Spinal cord (tissue), 9 donors: ENCODE measurements at regions not wholly inside any gene's neighbourhood (a gene's known extent, or its start where the extent isn't known, plus 50 kb on each side); places are given as distances from the start of the nearest gene placed in this dataset.
A peak's percentile ranks its signal among the peaks of the same experiment; 100 is the strongest.
"Not testable (repeated sequence)": the region's sequence is repeated elsewhere in the genome, so short reads cannot be mapped to it uniquely, and the experiment has no call there.

Experiments used
- DNase-seq, 6 donors: peaks; one replicate each; pipeline versions ENCODE4 v3.0.0 to v3.0.0-alpha.2; 2013 to 2015; ENCODE audit warnings: low spot score in 6 of 6, low read depth in 4 of 6
- H3K27ac ChIP-seq: one replicate; pipeline ENCODE4 v1.5.1; 2013; ENCODE audit warnings: low read depth, low read length, control low read depth
- H3K27me3 ChIP-seq: one replicate; pipeline ENCODE4 v1.6.1; 2013; ENCODE audit warnings: low read length; ENCODE audit not compliant: control insufficient read depth, insufficient read depth
- H3K36me3 ChIP-seq: one replicate; pipeline ENCODE4 v1.6.1; 2013; ENCODE audit warnings: low read length; ENCODE audit not compliant: control insufficient read depth, insufficient read depth
- H3K4me1 ChIP-seq: one replicate; pipeline ENCODE4 v1.6.1; 2013; ENCODE audit warnings: low read length; ENCODE audit not compliant: control insufficient read depth, insufficient read depth
- H3K4me3 ChIP-seq: one replicate; pipeline ENCODE4 v1.5.1; 2013; ENCODE audit warnings: low read depth, low read length, control low read depth
- H3K9me3 ChIP-seq: one replicate; pipeline ENCODE4 v1.6.1; 2013; ENCODE audit warnings: low read length; ENCODE audit not compliant: control insufficient read depth, insufficient read depth
- WGBS: methylation state at CpG from one replicate; pipeline ENCODE4 v1.1.5; 2013; ENCODE audit warnings: missing lambda C conversion rate; ENCODE audit not compliant: insufficient coverage; 5-methylcytosine and 5-hydroxymethylcytosine counted together
- donor health status: healthy.

- Histone ChIP-seq H3K9me3 (no peaks in the 10 kb centered on the region), H3K36me3 (no peaks in the 10 kb centered on the region), H3K4me1 (no peaks in the 10 kb centered on the region), H3K27ac (no peak overlapping the region), H3K4me3 (no peak overlapping the region), H3K27me3 (no peaks in the 10 kb centered on the region)
- 85% methylated on average over 3 of the region's 4 CpGs for WGBS
- DNase-seq: no peak
Observed at GRCh38 chr18:5704847-5705246, 161.1 kb upstream of the EPB41L3 start.

GRCh38 chr18:5702016-5702415 is 158.2 kb upstream of the EPB41L3 start:
- H3K4me1 ChIP-seq, H3K36me3 ChIP-seq, H3K27ac ChIP-seq, H3K27me3 ChIP-seq, DNase-seq, H3K9me3 ChIP-seq, H3K4me3 ChIP-seq: not testable (repeated sequence)
- WGBS: 93% methylated on average over 1 of the region's 7 CpGs

- Histone ChIP-seq H3K36me3 (no peaks in the 10 kb centered on the region), H3K27ac (no peak overlapping the region), H3K27me3 (no peaks in the 10 kb centered on the region), H3K4me3 (no peak overlapping the region), H3K4me1 (no peaks in the 10 kb centered on the region), H3K9me3 (no peaks in the 10 kb centered on the region)
- DNase-seq: peak in 1 of 6 donors; percentile 27
- WGBS: 40% methylated on average over 5 of the region's 6 CpGs
Observed at GRCh38 chr18:5693699-5694294, 150.0 kb upstream of the EPB41L3 start.

- H3K4me1 ChIP-seq: no peaks in the 10 kb centered on the region
- H3K9me3 ChIP-seq: no peaks in the 10 kb centered on the region
- H3K36me3 ChIP-seq: no peaks in the 10 kb centered on the region
- H3K4me3 ChIP-seq: no peak overlapping the region
- no peak for DNase-seq
- H3K27me3 ChIP-seq: no peaks in the 10 kb centered on the region
- 27% methylated on average over 3 of the region's 3 CpGs for WGBS
- H3K27ac ChIP-seq: no peak overlapping the region
Observed at GRCh38 chr18:5678779-5679406, 135.1 kb upstream of the EPB41L3 start.

- Histone ChIP-seq H3K9me3 (no peaks in the 10 kb centered on the region), H3K36me3 (no peaks in the 10 kb centered on the region), H3K4me3 (no peak overlapping the region), H3K4me1 (no peaks in the 10 kb centered on the region), H3K27me3 (no peaks in the 10 kb centered on the region), H3K27ac (no peak overlapping the region)
- WGBS: 55% methylated on average over 2 of the region's 3 CpGs
- peak in 1 of 6 donors; percentile 46 for DNase-seq
Observed at GRCh38 chr18:5678278-5678677, 134.5 kb upstream of the EPB41L3 start.

GRCh38 chr18:5673616-5674015 is 129.8 kb upstream of the EPB41L3 start:
- Histone ChIP-seq H3K36me3 (no peaks in the 10 kb centered on the region), H3K4me3 (no peak overlapping the region), H3K4me1 (no peaks in the 10 kb centered on the region), H3K9me3 (no peaks in the 10 kb centered on the region), H3K27ac (no peak overlapping the region), H3K27me3 (no peaks in the 10 kb centered on the region)
- 13% methylated on average over 1 of the region's 2 CpGs for WGBS
- peak in 2 of 6 donors; percentile 5 to 45 for DNase-seq

- H3K9me3 ChIP-seq: no peaks in the 10 kb centered on the region
- H3K27ac ChIP-seq: no peak overlapping the region
- DNase-seq: no peak
- no peaks in the 10 kb centered on the region for H3K27me3 ChIP-seq
- no CpG with 5 or more reads among the region's 2 CpGs for WGBS
- H3K4me3 ChIP-seq: no peak overlapping the region
- no peaks in the 10 kb centered on the region for H3K36me3 ChIP-seq
- H3K4me1 ChIP-seq: no peaks in the 10 kb centered on the region
Observed at GRCh38 chr18:5669585-5669984, 125.8 kb upstream of the EPB41L3 start.

- H3K4me1 ChIP-seq: no peaks in the 10 kb centered on the region
- WGBS: 86% methylated on average over 2 of the region's 2 CpGs
- DNase-seq: no peak
Observed at GRCh38 chr18:5668087-5668715, 124.4 kb upstream of the EPB41L3 start.

GRCh38 chr18:5667356-5667755 is 123.6 kb upstream of the EPB41L3 start:
- H3K27ac ChIP-seq: no peak overlapping the region
- DNase-seq: no peak
- no peaks in the 10 kb centered on the region for H3K27me3 ChIP-seq
- no peaks in the 10 kb centered on the region for H3K9me3 ChIP-seq
- no CpG with 5 or more reads among the region's 3 CpGs for WGBS
- H3K4me1 ChIP-seq: no peaks in the 10 kb centered on the region
- H3K36me3 ChIP-seq: no peaks in the 10 kb centered on the region
- no peak overlapping the region for H3K4me3 ChIP-seq

More at GRCh38 chr18:5668087-5668715, 124.4 kb upstream of the EPB41L3 start:
- Histone ChIP-seq H3K27me3 (no peaks in the 10 kb centered on the region), H3K27ac (no peak overlapping the region), H3K4me3 (no peak overlapping the region), H3K36me3 (no peaks in the 10 kb centered on the region), H3K9me3 (no peaks in the 10 kb centered on the region)

GRCh38 chr18:5662586-5663090 is 118.8 kb upstream of the EPB41L3 start:
- Histone ChIP-seq H3K36me3 (no peaks in the 10 kb centered on the region), H3K27ac (no peak overlapping the region), H3K4me3 (no peak overlapping the region), H3K4me1 (no peaks in the 10 kb centered on the region), H3K9me3 (no peaks in the 10 kb centered on the region), H3K27me3 (no peaks in the 10 kb centered on the region)
- 57% methylated on average over 1 of the region's 3 CpGs for WGBS
- no peak for DNase-seq
